K562 (cell line): ENCODE measurements at regions not wholly inside any gene's neighbourhood (a gene's known extent, or its start where the extent isn't known, plus 50 kb on each side); places are given as distances from the start of the nearest gene placed in this dataset.

Experiments
- BCLAF1 ChIP-seq, 2 experiments: fragments of 450-650 bp in 1 of 2; IDR thresholded peaks; 2 replicates each; pipeline ENCODE4 v1.6.1; 2011 to 2017; ENCODE audit warnings: low read depth in 2 of 2, antibody characterized with exemption in 1 of 2, borderline replicate concordance in 1 of 2, low read length in 1 of 2, mild to moderate bottlenecking in 1 of 2, mixed read lengths in 1 of 2; ENCODE audit not compliant: control insufficient read depth in 1 of 2
- CHD4 ChIP-seq: fragments of 200-600 bp; sonication (generic); IDR thresholded peaks from 3 replicates; pipeline ENCODE4 v1.6.1; 2012; ENCODE audit warnings: low read depth, mild to moderate bottlenecking, mixed read lengths, low read length, inconsistent platforms; ENCODE audit not compliant: insufficient read depth, insufficient replicate concordance, poor library complexity, severe bottlenecking
- CREM ChIP-seq: IDR thresholded peaks from 2 replicates; pipeline ENCODE4 v1.6.1; 2014; ENCODE audit warnings: antibody characterized with exemption, low read depth
- E2F6 ChIP-seq, 2 experiments: IDR thresholded peaks; 2 replicates each; pipeline ENCODE4 v1.6.1; 2011; ENCODE audit warnings: borderline replicate concordance in 1 of 2, control low read depth in 1 of 2, low read depth in 1 of 2, low read length in 1 of 2, mild to moderate bottlenecking in 1 of 2, mixed read lengths in 1 of 2, moderate library complexity in 1 of 2; ENCODE audit not compliant: insufficient read depth in 1 of 2, insufficient read length in 1 of 2, poor library complexity in 1 of 2, severe bottlenecking in 1 of 2; ENCODE audit errors: extremely low read depth in 1 of 2
- ELF4 ChIP-seq: fragments of 450-650 bp; formaldehyde crosslinking; IDR thresholded peaks from 2 replicates; pipeline ENCODE4 v1.4.0; 2022; ENCODE audit warnings: missing genetic modification characterization
- ETS1 ChIP-seq: conservative IDR thresholded peaks from 2 replicates; pipeline ENCODE4 v1.6.1; 2011; ENCODE audit warnings: low read depth, mild to moderate bottlenecking, low read length; ENCODE audit not compliant: control insufficient read depth
- KLF6 ChIP-seq: fragments of 250-450 bp; sonication (Bioruptor Pico); IDR thresholded peaks from 2 replicates; pipeline ENCODE4 v1.4.0; 2020; ENCODE audit warnings: mild to moderate bottlenecking, moderate library complexity, borderline replicate concordance
- MBD2 ChIP-seq: sonication (generic); IDR thresholded peaks from 2 replicates; pipeline ENCODE4 v1.6.1; 2016; ENCODE audit warnings: low read depth, borderline replicate concordance
- MECOM ChIP-seq: fragments of 250-450 bp; sonication (Bioruptor Pico); IDR thresholded peaks from 2 replicates; pipeline ENCODE4 v1.8.0; 2022; ENCODE audit warnings: inconsistent platforms
- STAG1 ChIP-seq: sonication (generic); formaldehyde crosslinking; IDR thresholded peaks from 2 replicates; pipeline ENCODE4 v1.5.0; 2020; ENCODE audit warnings: missing genetic modification reagents, borderline replicate concordance
- TBP ChIP-seq: optimal IDR thresholded peaks from 2 replicates; pipeline ENCODE3; 2011; ENCODE audit warnings: low read depth, low read length, improper control_type of control experiment
- TGIF2 ChIP-seq: sonication (generic); formaldehyde crosslinking; IDR thresholded peaks from 2 replicates; pipeline ENCODE4 v1.8.1; 2022; ENCODE audit warnings: mild to moderate bottlenecking, missing genetic modification reagents, moderate library complexity
- ZBTB12 ChIP-seq: fragments of 250-450 bp; sonication (Bioruptor Pico); IDR thresholded peaks from 2 replicates; pipeline ENCODE4 v1.4.0; 2020
- ZKSCAN1 ChIP-seq: fragments of 150-350 bp; IDR thresholded peaks from 2 replicates; pipeline ENCODE4 v1.6.1; 2016; ENCODE audit warnings: low read depth, low read length
- ZNF134 ChIP-seq: fragments of 250-450 bp; sonication (Bioruptor Pico); conservative IDR thresholded peaks from 2 replicates; pipeline ENCODE4 v1.4.0; 2020
- ZNF354B ChIP-seq: fragments of 250-450 bp; sonication (Bioruptor Pico); IDR thresholded peaks from 2 replicates; pipeline ENCODE4 v1.4.0; 2020
- ZNF57 ChIP-seq: fragments of 450-650 bp; formaldehyde crosslinking; IDR thresholded peaks from 2 replicates; pipeline ENCODE4 v1.4.0; 2020; ENCODE audit warnings: mild to moderate bottlenecking, moderate library complexity

GRCh38 chr22:25404928-25405816 lies 159.3 kb upstream of the GRK3 start (continued):
- TF ChIP-seq KLF6 (CRISPR knock-in tag) (no peak), TGIF2 (CRISPR knock-in tag) (no peak), ZNF134 (CRISPR knock-in tag) (no peak), STAG1 (CRISPR knock-in tag) (no peak), MECOM (CRISPR knock-in tag) (no peak), ZKSCAN1 (no peak), CHD4 (no peak), ZBTB12 (CRISPR knock-in tag) (peak; percentile 25; the same call in 1 of the 2 replicates), ZNF354B (CRISPR knock-in tag) (no peak), ELF4 (CRISPR knock-in tag) (no peak), MBD2 (no peak), TBP (no peak), E2F6 (IDR thresholded peaks at IDR 0.05; ENCODE audit: borderline replicate concordance in 1 of 2, extremely low read depth in 1 of 2, insufficient read depth in 1 of 2, insufficient read length in 1 of 2, low read depth in 1 of 2, low read length in 1 of 2, poor library complexity in 1 of 2, severe bottlenecking in 1 of 2) (peak; percentile 14 to 50), ETS1 (no peak), CREM (peak; percentile 70), BCLAF1 (IDR thresholded peaks at IDR 0.05; ENCODE audit: borderline replicate concordance in 1 of 2, control insufficient read depth in 1 of 2, low read depth in 2 of 2, low read length in 1 of 2) (no peak), ZNF57 (CRISPR knock-in tag) (no peak)
